Fibroblast of skin of right quadriceps (primary cell): ENCODE measurements at regions not wholly inside any gene's neighbourhood (a gene's known extent, or its start where the extent isn't known, plus 50 kb on each side); places are given as distances from the start of the nearest gene placed in this dataset.
"Not testable (repeated sequence)": the region's sequence is repeated elsewhere in the genome, so short reads cannot be mapped to it uniquely, and the experiment has no call there.

Experiments used
- DNase-seq: peaks from one replicate; pipeline ENCODE4 v3.0.0-alpha.2; 2013

- no peak for DNase-seq
These were observed 159.2 kb upstream of the ALKAL2 start for GRCh38 chr2:446963-447530.

- no peak for DNase-seq
These were observed 158.5 kb upstream of the ALKAL2 start for GRCh38 chr2:446303-446874.

- DNase-seq, result no peak
These were observed 158.0 kb upstream of the ALKAL2 start for GRCh38 chr2:445896-446295.

- no peak for DNase-seq
These were observed 157.3 kb upstream of the ALKAL2 start for GRCh38 chr2:444937-445884.

- DNase-seq, result no peak
These were observed 155.8 kb upstream of the ALKAL2 start for GRCh38 chr2:443741-444140.

- no peak for DNase-seq
These were observed 155.3 kb upstream of the ALKAL2 start for GRCh38 chr2:443216-443615.

- DNase-seq, result no peak
These were observed 153.5 kb upstream of the ALKAL2 start for GRCh38 chr2:441258-442022.

GRCh38 chr2:440403-440740 lies 152.5 kb upstream of the ALKAL2 start:
- DNase-seq, result no peak

- no peak for DNase-seq
These were observed 151.9 kb upstream of the ALKAL2 start for GRCh38 chr2:439556-440402.

- no peak for DNase-seq
These were observed 151.2 kb upstream of the ALKAL2 start for GRCh38 chr2:439077-439476.

GRCh38 chr2:437756-438393 lies 150.0 kb upstream of the ALKAL2 start:
- no peak for DNase-seq

- no peak for DNase-seq
These were observed 149.3 kb upstream of the ALKAL2 start for GRCh38 chr2:437180-437579.

GRCh38 chr2:436205-436604 lies 148.3 kb upstream of the ALKAL2 start:
- DNase-seq, result no peak

GRCh38 chr2:434625-435024 lies 146.7 kb upstream of the ALKAL2 start:
- no peak for DNase-seq

GRCh38 chr2:433216-433615 lies 145.3 kb upstream of the ALKAL2 start:
- no peak for DNase-seq

- no peak for DNase-seq
These were observed 142.6 kb upstream of the ALKAL2 start for GRCh38 chr2:430291-431040.

- DNase-seq, result no peak
These were observed 141.8 kb upstream of the ALKAL2 start for GRCh38 chr2:429575-430254.

- no peak for DNase-seq
These were observed 141.3 kb upstream of the ALKAL2 start for GRCh38 chr2:429142-429541.

- no peak for DNase-seq
These were observed 140.7 kb upstream of the ALKAL2 start for GRCh38 chr2:428591-428990.

GRCh38 chr2:426696-427095 lies 138.8 kb upstream of the ALKAL2 start:
- DNase-seq, result not testable (repeated sequence)

- DNase-seq, result no peak
These were observed 138.1 kb upstream of the ALKAL2 start for GRCh38 chr2:425947-426346.
